Upper lobe of left lung (tissue), 4 donors: ENCODE measurements at regions not wholly inside any gene's neighbourhood (a gene's known extent, or its start where the extent isn't known, plus 50 kb on each side); places are given as distances from the start of the nearest gene placed in this dataset.

ENCODE experiments used
- small RNA-seq, 4 donors: library from RNA; depleted of rRNA; stranded (forward); fragments of <200 nt; gene quantifications; one replicate each; pipeline ENCODE3, GENCODE V24; 2016

Small RNA genes lying in the stretch of these regions (small RNA-seq; reads per million reads assigned to genes)
- gene RN7SL462P, result 0 reads per million in 4 donors
